ENCODE measurements at regions not wholly inside any gene's neighbourhood (a gene's known extent, or its start where the extent isn't known, plus 50 kb on each side); places are given as distances from the start of the nearest gene placed in this dataset.

GRCh38 chr2:7646661-7647060 lies 729.4 kb downstream of the RNF144A start:
- Histone ChIP-seq H2AFZ (ENCODE audit: low read depth, low read length) (no peak overlapping the region), H3K4me2 (ENCODE audit: low read length) (no peak overlapping the region), H3K9me3 (ENCODE audit: low read length) (no peaks in the 10 kb centered on the region), H3K79me2 (replicated peaks; ENCODE audit: insufficient read depth, low read length) (no peaks in the 10 kb centered on the region), H3K9ac (ENCODE audit: low read length) (no peak overlapping the region), H3K4me3 (ENCODE audit: low read length) (no peak overlapping the region), H3K36me3 (ENCODE audit: insufficient read depth, low read length) (no peaks in the 10 kb centered on the region), H3K27ac (ENCODE audit: low read length) (no peak overlapping the region), H3F3A (ENCODE audit: insufficient read depth, low read length, poor library complexity, severe bottlenecking) (no peaks in the 10 kb centered on the region), H3K9me2 (ENCODE audit: insufficient read depth, low read length) (no peaks in the 10 kb centered on the region), H4K20me1 (ENCODE audit: insufficient read depth) (no peaks in the 10 kb centered on the region), H3K27me3 (ENCODE audit: insufficient read depth, low read depth, low read length) (no peaks in the 10 kb centered on the region)
- TF ChIP-seq CTCF (IDR thresholded peaks at IDR 0.05; ENCODE audit: poor library complexity, severe bottlenecking) (no peak), MXI1 (conservative IDR thresholded peaks at IDR 0.05; ENCODE audit: poor library complexity, severe bottlenecking) (no peak), REST (IDR thresholded peaks at IDR 0.05; ENCODE audit: borderline replicate concordance) (no peak), POLR2AphosphoS5 (IDR thresholded peaks at IDR 0.05) (no peak), RAD21 (conservative IDR thresholded peaks at IDR 0.05) (no peak), SMC3 (conservative IDR thresholded peaks at IDR 0.05; ENCODE audit: poor library complexity) (no peak), EP300 (conservative IDR thresholded peaks at IDR 0.05; ENCODE audit: poor library complexity, severe bottlenecking) (no peak), EZH2 (IDR thresholded peaks at IDR 0.05; ENCODE audit: borderline replicate concordance, insufficient read depth, low read length, poor library complexity, severe bottlenecking) (no peak), TAF1 (IDR thresholded peaks at IDR 0.05; ENCODE audit: low read depth) (no peak)

- Histone ChIP-seq H4K20me1 (ENCODE audit: insufficient read depth) (no peaks in the 10 kb centered on the region), H3K9me2 (ENCODE audit: insufficient read depth, low read length) (no peaks in the 10 kb centered on the region), H2AFZ (ENCODE audit: low read depth, low read length) (no peak overlapping the region), H3K27ac (ENCODE audit: low read length) (no peak overlapping the region), H3K4me3 (ENCODE audit: low read length) (no peak overlapping the region), H3K4me2 (ENCODE audit: low read length) (no peak overlapping the region), H3K9ac (ENCODE audit: low read length) (no peak overlapping the region), H3F3A (ENCODE audit: insufficient read depth, low read length, poor library complexity, severe bottlenecking) (no peaks in the 10 kb centered on the region), H3K27me3 (ENCODE audit: insufficient read depth, low read depth, low read length) (no peaks in the 10 kb centered on the region), H3K36me3 (ENCODE audit: insufficient read depth, low read length) (no peaks in the 10 kb centered on the region), H3K79me2 (replicated peaks; ENCODE audit: insufficient read depth, low read length) (no peaks in the 10 kb centered on the region), H3K9me3 (ENCODE audit: low read length) (no peaks in the 10 kb centered on the region)
- TF ChIP-seq TAF1 (IDR thresholded peaks at IDR 0.05; ENCODE audit: low read depth) (no peak), RAD21 (conservative IDR thresholded peaks at IDR 0.05) (no peak), REST (IDR thresholded peaks at IDR 0.05; ENCODE audit: borderline replicate concordance) (no peak), EZH2 (IDR thresholded peaks at IDR 0.05; ENCODE audit: borderline replicate concordance, insufficient read depth, low read length, poor library complexity, severe bottlenecking) (no peak), CTCF (IDR thresholded peaks at IDR 0.05; ENCODE audit: poor library complexity, severe bottlenecking) (no peak), MXI1 (conservative IDR thresholded peaks at IDR 0.05; ENCODE audit: poor library complexity, severe bottlenecking) (no peak), SMC3 (conservative IDR thresholded peaks at IDR 0.05; ENCODE audit: poor library complexity) (no peak), POLR2AphosphoS5 (IDR thresholded peaks at IDR 0.05) (no peak), EP300 (conservative IDR thresholded peaks at IDR 0.05; ENCODE audit: poor library complexity, severe bottlenecking) (no peak)
Measured at GRCh38 chr2:7648221-7648795, 731.1 kb downstream of the RNF144A start.

Data from neural cell (in vitro differentiated cells).